ENCODE measurements at regions not wholly inside any gene's neighbourhood (a gene's known extent, or its start where the extent isn't known, plus 50 kb on each side); places are given as distances from the start of the nearest gene placed in this dataset.
A peak's percentile ranks its signal among the peaks of the same experiment; 100 is the strongest.

- Histone ChIP-seq H3K27ac (ENCODE audit: low read length) (no peak overlapping the region), H3K9me3 (ENCODE audit: control insufficient read depth, low read depth, low read length) (peaks cover 10% of the 10 kb centered on the region), H3K4me1 (ENCODE audit: control insufficient read depth, insufficient read depth, low read length) (no peaks in the 10 kb centered on the region), H3K4me3 (ENCODE audit: low read length) (no peak overlapping the region), H3K27me3 (ENCODE audit: control insufficient read depth, insufficient read depth, low read length) (no peaks in the 10 kb centered on the region), H3K36me3 (ENCODE audit: control insufficient read depth, insufficient read depth, low read length) (no peaks in the 10 kb centered on the region)
- no peak for DNase-seq
- WGBS (ENCODE audit: insufficient coverage, low lambda C conversion rate) = 100% methylated on average over 2 of the region's 5 CpGs
Observed at GRCh38 chr13:80655778-80656511, 315.0 kb upstream of the SPRY2 start.

GRCh38 chr13:80654638-80655249 is 313.8 kb upstream of the SPRY2 start:
- H3K27ac ChIP-seq (ENCODE audit: low read length) = no peak overlapping the region
- H3K36me3 ChIP-seq (ENCODE audit: control insufficient read depth, insufficient read depth, low read length) = no peaks in the 10 kb centered on the region
- peaks cover 10% of the 10 kb centered on the region for H3K9me3 ChIP-seq (ENCODE audit: control insufficient read depth, low read depth, low read length)
- DNase-seq = peak; percentile 4 to 56
- peak overlapping the region; percentile 56 for H3K4me3 ChIP-seq (ENCODE audit: low read length)
- no peaks in the 10 kb centered on the region for H3K4me1 ChIP-seq (ENCODE audit: control insufficient read depth, insufficient read depth, low read length)
- no CpG with 5 or more reads among the region's 37 CpGs for WGBS (ENCODE audit: insufficient coverage, low lambda C conversion rate)
- no peaks in the 10 kb centered on the region for H3K27me3 ChIP-seq (ENCODE audit: control insufficient read depth, insufficient read depth, low read length)

GRCh38 chr13:80649274-80649673 is 308.3 kb upstream of the SPRY2 start:
- no peak for DNase-seq
- no peaks in the 10 kb centered on the region for H3K27me3 ChIP-seq (ENCODE audit: control insufficient read depth, insufficient read depth, low read length)
- H3K27ac ChIP-seq (ENCODE audit: low read length) = no peak overlapping the region
- H3K36me3 ChIP-seq (ENCODE audit: control insufficient read depth, insufficient read depth, low read length) = no peaks in the 10 kb centered on the region
- no peak overlapping the region for H3K4me3 ChIP-seq (ENCODE audit: low read length)
- H3K9me3 ChIP-seq (ENCODE audit: control insufficient read depth, low read depth, low read length) = peaks cover 3% of the 10 kb centered on the region
- H3K4me1 ChIP-seq (ENCODE audit: control insufficient read depth, insufficient read depth, low read length) = no peaks in the 10 kb centered on the region
- 100% methylated on average over 2 of the region's 2 CpGs for WGBS (ENCODE audit: insufficient coverage, low lambda C conversion rate)

GRCh38 chr13:80642641-80643040 is 301.7 kb upstream of the SPRY2 start:
- no peak overlapping the region for H3K4me3 ChIP-seq (ENCODE audit: low read length)
- H3K4me1 ChIP-seq (ENCODE audit: control insufficient read depth, insufficient read depth, low read length) = no peaks in the 10 kb centered on the region
- no peak for DNase-seq
- no peaks in the 10 kb centered on the region for H3K9me3 ChIP-seq (ENCODE audit: control insufficient read depth, low read depth, low read length)
- H3K27ac ChIP-seq (ENCODE audit: low read length) = no peak overlapping the region
- H3K27me3 ChIP-seq (ENCODE audit: control insufficient read depth, insufficient read depth, low read length) = no peaks in the 10 kb centered on the region
- WGBS (ENCODE audit: insufficient coverage, low lambda C conversion rate) = 80% methylated on average over 1 of the region's 3 CpGs
- no peaks in the 10 kb centered on the region for H3K36me3 ChIP-seq (ENCODE audit: control insufficient read depth, insufficient read depth, low read length)

GRCh38 chr13:80633251-80633650 is 292.3 kb upstream of the SPRY2 start:
- H3K36me3 ChIP-seq (ENCODE audit: control insufficient read depth, insufficient read depth, low read length) = no peaks in the 10 kb centered on the region
- 60% methylated on average over 1 of the region's 1 CpG for WGBS (ENCODE audit: insufficient coverage, low lambda C conversion rate)
- no peak overlapping the region for H3K4me3 ChIP-seq (ENCODE audit: low read length)
- no peaks in the 10 kb centered on the region for H3K27me3 ChIP-seq (ENCODE audit: control insufficient read depth, insufficient read depth, low read length)
- H3K27ac ChIP-seq (ENCODE audit: low read length) = no peak overlapping the region
- no peak for DNase-seq
- H3K4me1 ChIP-seq (ENCODE audit: control insufficient read depth, insufficient read depth, low read length) = no peaks in the 10 kb centered on the region
- no peaks in the 10 kb centered on the region for H3K9me3 ChIP-seq (ENCODE audit: control insufficient read depth, low read depth, low read length)

- Histone ChIP-seq H3K27ac (ENCODE audit: low read length) (no peak overlapping the region), H3K4me3 (ENCODE audit: low read length) (no peak overlapping the region), H3K27me3 (ENCODE audit: control insufficient read depth, insufficient read depth, low read length) (no peaks in the 10 kb centered on the region), H3K36me3 (ENCODE audit: control insufficient read depth, insufficient read depth, low read length) (no peaks in the 10 kb centered on the region), H3K9me3 (ENCODE audit: control insufficient read depth, low read depth, low read length) (no peaks in the 10 kb centered on the region), H3K4me1 (ENCODE audit: control insufficient read depth, insufficient read depth, low read length) (no peaks in the 10 kb centered on the region)
- WGBS (ENCODE audit: insufficient coverage, low lambda C conversion rate) = no CpG with 5 or more reads among the region's 3 CpGs
- DNase-seq = no peak
Observed at GRCh38 chr13:80630685-80631121, 289.8 kb upstream of the SPRY2 start.

GRCh38 chr13:80618781-80619180 is 277.9 kb upstream of the SPRY2 start:
- no peak for DNase-seq
- Histone ChIP-seq H3K27ac (ENCODE audit: low read length) (no peak overlapping the region), H3K27me3 (ENCODE audit: control insufficient read depth, insufficient read depth, low read length) (no peaks in the 10 kb centered on the region), H3K36me3 (ENCODE audit: control insufficient read depth, insufficient read depth, low read length) (no peaks in the 10 kb centered on the region), H3K4me3 (ENCODE audit: low read length) (no peak overlapping the region), H3K9me3 (ENCODE audit: control insufficient read depth, low read depth, low read length) (no peaks in the 10 kb centered on the region), H3K4me1 (ENCODE audit: control insufficient read depth, insufficient read depth, low read length) (no peaks in the 10 kb centered on the region)
- WGBS (ENCODE audit: insufficient coverage, low lambda C conversion rate) = no CpG with 5 or more reads among the region's 1 CpG

- Histone ChIP-seq H3K27me3 (ENCODE audit: control insufficient read depth, insufficient read depth, low read length) (no peaks in the 10 kb centered on the region), H3K27ac (ENCODE audit: low read length) (no peak overlapping the region), H3K4me1 (ENCODE audit: control insufficient read depth, insufficient read depth, low read length) (no peaks in the 10 kb centered on the region), H3K4me3 (ENCODE audit: low read length) (no peak overlapping the region), H3K36me3 (ENCODE audit: control insufficient read depth, insufficient read depth, low read length) (no peaks in the 10 kb centered on the region), H3K9me3 (ENCODE audit: control insufficient read depth, low read depth, low read length) (no peaks in the 10 kb centered on the region)
- no CpG with 5 or more reads among the region's 6 CpGs for WGBS (ENCODE audit: insufficient coverage, low lambda C conversion rate)
- DNase-seq = no peak
Observed at GRCh38 chr13:80612804-80613203, 271.9 kb upstream of the SPRY2 start.

- H3K27ac ChIP-seq (ENCODE audit: low read length) = no peak overlapping the region
- no peaks in the 10 kb centered on the region for H3K4me1 ChIP-seq (ENCODE audit: control insufficient read depth, insufficient read depth, low read length)
- H3K9me3 ChIP-seq (ENCODE audit: control insufficient read depth, low read depth, low read length) = no peaks in the 10 kb centered on the region
- H3K36me3 ChIP-seq (ENCODE audit: control insufficient read depth, insufficient read depth, low read length) = no peaks in the 10 kb centered on the region
- no peak for DNase-seq
- H3K27me3 ChIP-seq (ENCODE audit: control insufficient read depth, insufficient read depth, low read length) = no peaks in the 10 kb centered on the region
- H3K4me3 ChIP-seq (ENCODE audit: low read length) = no peak overlapping the region
- no CpG with 5 or more reads among the region's 1 CpG for WGBS (ENCODE audit: insufficient coverage, low lambda C conversion rate)
Observed at GRCh38 chr13:80611310-80611709, 270.4 kb upstream of the SPRY2 start.

- Histone ChIP-seq H3K27me3 (ENCODE audit: control insufficient read depth, insufficient read depth, low read length) (no peaks in the 10 kb centered on the region), H3K9me3 (ENCODE audit: control insufficient read depth, low read depth, low read length) (no peaks in the 10 kb centered on the region)
Observed at GRCh38 chr13:80605716-80606115, 264.8 kb upstream of the SPRY2 start.

GRCh38 chr13:80605011-80605410 is 264.1 kb upstream of the SPRY2 start:
- H3K9me3 ChIP-seq (ENCODE audit: control insufficient read depth, low read depth, low read length) = no peaks in the 10 kb centered on the region
- H3K4me1 ChIP-seq (ENCODE audit: control insufficient read depth, insufficient read depth, low read length) = no peaks in the 10 kb centered on the region
- no peak for DNase-seq
- H3K27ac ChIP-seq (ENCODE audit: low read length) = no peak overlapping the region
- WGBS (ENCODE audit: insufficient coverage, low lambda C conversion rate) = 100% methylated on average over 1 of the region's 2 CpGs
- H3K27me3 ChIP-seq (ENCODE audit: control insufficient read depth, insufficient read depth, low read length) = no peaks in the 10 kb centered on the region
- no peaks in the 10 kb centered on the region for H3K36me3 ChIP-seq (ENCODE audit: control insufficient read depth, insufficient read depth, low read length)
- no peak overlapping the region for H3K4me3 ChIP-seq (ENCODE audit: low read length)

More at GRCh38 chr13:80605716-80606115, 264.8 kb upstream of the SPRY2 start:
- no peak for DNase-seq
- Histone ChIP-seq H3K4me1 (ENCODE audit: control insufficient read depth, insufficient read depth, low read length) (no peaks in the 10 kb centered on the region), H3K36me3 (ENCODE audit: control insufficient read depth, insufficient read depth, low read length) (no peaks in the 10 kb centered on the region), H3K4me3 (ENCODE audit: low read length) (no peak overlapping the region), H3K27ac (ENCODE audit: low read length) (no peak overlapping the region)
